Endothelial cell of umbilical vein (primary cell): ENCODE measurements at regions not wholly inside any gene's neighbourhood (a gene's known extent, or its start where the extent isn't known, plus 50 kb on each side); places are given as distances from the start of the nearest gene placed in this dataset.

Experiments used
- BruUV-seq: library from RNA; stranded (reverse); fragments of 400-500 nt; replicated peaks from 2 replicates; lab custom pipeline; 2021; lab: Mats Ljungman, UMichigan
- CTCF ChIA-PET: fragments of 300-600, 350-600 bp; sonication (Branson Sonifier 250); formaldehyde crosslinking; loops from one replicate; lab custom pipeline; 2021; ENCODE audit warnings: antibody characterized with exemption, inconsistent platforms; lab: Charles Lee
- POLR2A ChIA-PET: fragments of 300-600, 350-600 bp; sonication (Branson Sonifier 250); formaldehyde crosslinking; loops from one replicate; lab custom pipeline; 2021; ENCODE audit warnings: antibody characterized with exemption, inconsistent platforms; lab: Charles Lee
- DNase-seq: peaks from one replicate; pipeline ENCODE4 v3.0.0-alpha.2; 2011; ENCODE audit warnings: low read depth, low spot score
- FAIRE-seq: peaks from 2 replicates; lab custom pipeline; 2011; peaks lifted over from hg19 to GRCh38; lab: Jason Lieb, UNC
- H2AFZ ChIP-seq: 2 replicates; pipeline ENCODE4 v1.6.0; 2012; ENCODE audit warnings: low read depth, low read length, control low read depth, inconsistent platforms
- H3K27ac ChIP-seq: 2 replicates; pipeline ENCODE4 v1.5.1; 2011; ENCODE audit warnings: low read depth, mild to moderate bottlenecking, control low read depth, low read length, moderate library complexity; ENCODE audit not compliant: insufficient read depth
- H3K27me3 ChIP-seq, 2 experiments: 2 replicates each; pipeline versions ENCODE4 v1.6.0 to v1.6.1; 2011; ENCODE audit warnings: low read length in 2 of 2, mixed read lengths in 1 of 2; ENCODE audit not compliant: control insufficient read depth in 2 of 2, insufficient read depth in 2 of 2
- H3K36me3 ChIP-seq, 2 experiments: 2 replicates in 1 of 2; 3 replicates in 1 of 2; pipeline ENCODE4 v1.5.1; 2011; ENCODE audit warnings: low read length in 2 of 2, mild to moderate bottlenecking in 1 of 2, moderate library complexity in 1 of 2; ENCODE audit not compliant: control insufficient read depth in 2 of 2, insufficient read depth in 2 of 2; ENCODE audit errors: extremely low read depth in 1 of 2
- H3K4me1 ChIP-seq: 3 replicates; pipeline ENCODE4 v1.5.1; 2011; ENCODE audit warnings: mild to moderate bottlenecking, low read length; ENCODE audit not compliant: control insufficient read depth, insufficient read depth; ENCODE audit errors: extremely low read depth
- H3K4me2 ChIP-seq: 2 replicates; pipeline ENCODE4 v1.6.1; 2011; ENCODE audit warnings: low read length, control low read depth, mixed read lengths; ENCODE audit not compliant: insufficient read depth
- H3K4me3 ChIP-seq, 3 experiments: fragments of 200-600 bp in 1 of 3; sonication (generic), shearing (Covaris generic) in 1 of 3; replicated peaks in 1 of 3; 2 replicates each; pipeline ENCODE4 v1.5.1; 2011 to 2016; ENCODE audit warnings: control low read depth in 3 of 3, low read length in 3 of 3, mild to moderate bottlenecking in 2 of 3, inconsistent platforms in 1 of 3, low read depth in 1 of 3, moderate library complexity in 1 of 3; ENCODE audit not compliant: insufficient read depth in 1 of 3
- H3K79me2 ChIP-seq: 2 replicates; pipeline ENCODE4 v1.6.0; 2012; ENCODE audit warnings: low read length, inconsistent platforms; ENCODE audit not compliant: control insufficient read depth, insufficient read depth
- H3K9ac ChIP-seq: replicated peaks from 2 replicates; pipeline ENCODE3; 2011; ENCODE audit warnings: low read length, control low read depth; ENCODE audit not compliant: insufficient read depth; ENCODE audit errors: extremely low read depth
- H3K9me1 ChIP-seq: replicated peaks from 3 replicates; pipeline ENCODE4 v1.6.0; 2011; ENCODE audit warnings: mild to moderate bottlenecking, low read length; ENCODE audit not compliant: control insufficient read depth, insufficient read depth; ENCODE audit errors: extremely low read depth
- H3K9me3 ChIP-seq: replicated peaks from 2 replicates; pipeline ENCODE4 v1.5.1; 2012; ENCODE audit warnings: low read length, inconsistent platforms; ENCODE audit not compliant: control insufficient read depth, insufficient read depth
- H4K20me1 ChIP-seq: replicated peaks from 2 replicates; pipeline ENCODE3; 2011; ENCODE audit warnings: mild to moderate bottlenecking, low read length; ENCODE audit not compliant: control insufficient read depth, insufficient read depth; ENCODE audit errors: extremely low read depth
- EZH2 ChIP-seq: IDR thresholded peaks from 2 replicates; pipeline ENCODE4 v1.6.1; 2012; ENCODE audit warnings: borderline replicate concordance, low read depth, mild to moderate bottlenecking, moderate library complexity, low read length, inconsistent platforms; ENCODE audit not compliant: severe bottlenecking
- FOS ChIP-seq: IDR thresholded peaks from 2 replicates; pipeline ENCODE4 v1.6.1; 2011; ENCODE audit warnings: mild to moderate bottlenecking, low read length, moderate library complexity, borderline replicate concordance; ENCODE audit not compliant: insufficient read depth
- GATA2 ChIP-seq: IDR thresholded peaks from 2 replicates; pipeline ENCODE4 v1.7.0; 2011; ENCODE audit warnings: low read depth, mild to moderate bottlenecking, moderate library complexity, mixed read lengths, low read length; ENCODE audit not compliant: insufficient read length, insufficient read depth
- JUN ChIP-seq: IDR thresholded peaks from 2 replicates; pipeline ENCODE4 v1.6.1; 2011; ENCODE audit warnings: borderline replicate concordance, low read depth; ENCODE audit not compliant: insufficient read length, insufficient read depth
- MAX ChIP-seq: IDR thresholded peaks from 2 replicates; pipeline ENCODE4 v1.6.1; 2011; ENCODE audit not compliant: insufficient read depth, insufficient read length
- MYC ChIP-seq: IDR thresholded peaks from one replicate; pipeline ENCODE4 v1.6.1; 2011; ENCODE audit warnings: mild to moderate bottlenecking, low read depth, low read length
- POLR2A ChIP-seq: IDR thresholded peaks from 2 replicates; pipeline ENCODE4 v1.6.1; 2012; ENCODE audit warnings: low read depth, mild to moderate bottlenecking, control low read depth, low read length
- POLR2AphosphoS5 ChIP-seq: IDR thresholded peaks from 2 replicates; pipeline ENCODE4 v1.6.1; 2012; ENCODE audit warnings: low read depth, mild to moderate bottlenecking, control low read depth, low read length, moderate library complexity; ENCODE audit not compliant: insufficient read depth
- dilution Hi-C: fragments of 300-500 bp; cut with MboI; formaldehyde crosslinking; loops from one replicate; pipeline ENCODE4 v1.15.0; 2019; ENCODE audit warnings: low sequenced_read_pairs; ENCODE audit not compliant: extremely low pct_ligation_motif_present
- intact Hi-C: fragments of 100-400 bp; cut with micrococcal nuclease; formaldehyde crosslinking; loops from one replicate; pipeline ENCODE4 v1.10.0; 2022
- TF ChIP-seq, protein P1 (sequence below), 2 donors: IDR thresholded peaks; 1 replicate in 1 of 2; 2 replicates in 1 of 2; pipeline ENCODE4 v1.5.1; 2011; ENCODE audit warnings: low read length in 2 of 2, mild to moderate bottlenecking in 2 of 2, moderate library complexity in 2 of 2, control low read depth in 1 of 2, inconsistent platforms in 1 of 2, low read depth in 1 of 2; ENCODE audit not compliant: insufficient read depth in 1 of 2; ENCODE audit errors: extremely low read depth in 1 of 2

DNA sequence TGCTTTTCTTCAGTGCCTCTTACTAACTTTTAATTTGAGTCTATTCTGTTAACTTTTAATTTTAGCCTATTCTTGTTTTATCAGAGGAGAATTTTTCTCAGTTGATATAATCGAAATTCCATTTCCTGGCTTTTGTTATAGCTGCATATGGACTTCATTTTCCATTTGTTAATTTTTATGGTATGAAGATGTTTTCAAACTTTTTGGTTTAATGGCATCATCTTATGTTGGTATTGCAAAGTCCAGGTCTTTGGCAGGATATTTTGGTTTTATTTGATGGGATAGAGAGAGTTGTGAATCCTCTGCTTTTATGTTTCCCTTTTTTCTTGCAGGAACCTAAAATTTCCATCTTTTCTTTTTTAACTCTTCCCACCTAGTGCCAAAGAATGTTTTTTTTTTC lies 70.9 kb upstream of the RAPGEF4 start:
- H3K4me3 ChIP-seq = no peak overlapping the region
- DNase-seq (no peak), FAIRE-seq (no peak)
- H3K4me2 ChIP-seq = no peak overlapping the region
- dilution Hi-C loops = no loop called here
- POLR2A ChIA-PET = no interaction called here
- no peaks in the 10 kb centered on the region for H3K9me3 ChIP-seq
- H2AFZ ChIP-seq = no peak overlapping the region
- H3K27ac ChIP-seq = no peak overlapping the region
- H4K20me1 ChIP-seq = no peaks in the 10 kb centered on the region
- H3K9ac ChIP-seq = no peak overlapping the region
- intact Hi-C loops = no loop called here
- H3K79me2 ChIP-seq = no peaks in the 10 kb centered on the region
- CTCF ChIA-PET = no interaction called here
- H3K36me3 ChIP-seq = no peaks in the 10 kb centered on the region
- no peak for TF ChIP-seq MYC
- TF ChIP-seq FOS = no peak
- TF ChIP-seq, protein P1, sequence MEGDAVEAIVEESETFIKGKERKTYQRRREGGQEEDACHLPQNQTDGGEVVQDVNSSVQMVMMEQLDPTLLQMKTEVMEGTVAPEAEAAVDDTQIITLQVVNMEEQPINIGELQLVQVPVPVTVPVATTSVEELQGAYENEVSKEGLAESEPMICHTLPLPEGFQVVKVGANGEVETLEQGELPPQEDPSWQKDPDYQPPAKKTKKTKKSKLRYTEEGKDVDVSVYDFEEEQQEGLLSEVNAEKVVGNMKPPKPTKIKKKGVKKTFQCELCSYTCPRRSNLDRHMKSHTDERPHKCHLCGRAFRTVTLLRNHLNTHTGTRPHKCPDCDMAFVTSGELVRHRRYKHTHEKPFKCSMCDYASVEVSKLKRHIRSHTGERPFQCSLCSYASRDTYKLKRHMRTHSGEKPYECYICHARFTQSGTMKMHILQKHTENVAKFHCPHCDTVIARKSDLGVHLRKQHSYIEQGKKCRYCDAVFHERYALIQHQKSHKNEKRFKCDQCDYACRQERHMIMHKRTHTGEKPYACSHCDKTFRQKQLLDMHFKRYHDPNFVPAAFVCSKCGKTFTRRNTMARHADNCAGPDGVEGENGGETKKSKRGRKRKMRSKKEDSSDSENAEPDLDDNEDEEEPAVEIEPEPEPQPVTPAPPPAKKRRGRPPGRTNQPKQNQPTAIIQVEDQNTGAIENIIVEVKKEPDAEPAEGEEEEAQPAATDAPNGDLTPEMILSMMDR (IDR thresholded peaks at IDR 0.05; ENCODE audit: extremely low read depth in 1 of 2, insufficient read depth in 1 of 2, low read depth in 1 of 2, low read length in 2 of 2) = no peak
- no peak for TF ChIP-seq MAX
- TF ChIP-seq JUN = no peak
- TF ChIP-seq POLR2AphosphoS5 = no peak
- no peak for TF ChIP-seq POLR2A
- no peak for TF ChIP-seq EZH2
- no peak for TF ChIP-seq GATA2
- no TSS peak for BruUV-seq
- H3K4me1 ChIP-seq = no peaks in the 10 kb centered on the region
- H3K9me1 ChIP-seq = no peaks in the 10 kb centered on the region
- no peaks in the 10 kb centered on the region for H3K27me3 ChIP-seq
